HG03196 (cell line): ENCODE measurements at regions not wholly inside any gene's neighbourhood (a gene's known extent, or its start where the extent isn't known, plus 50 kb on each side); places are given as distances from the start of the nearest gene placed in this dataset.
A peak's percentile ranks its signal among the peaks of the same experiment; 100 is the strongest.

Experiments
- ATAC-seq: cut with Tn5 transposase; IDR thresholded peaks from one replicate; pipeline ENCODE4 v1.9.1; 2021; ENCODE audit not compliant: unreplicated experiment

- ATAC-seq, result no peak
Measured at GRCh38 chr12:4223273-4223845, 50.2 kb upstream of the CCND2 start.

- no peak for ATAC-seq
Measured at GRCh38 chr12:4221258-4221620, 52.3 kb upstream of the CCND2 start.

GRCh38 chr12:4220536-4221257 is 52.9 kb upstream of the CCND2 start:
- ATAC-seq, result no peak

- no peak for ATAC-seq
Measured at GRCh38 chr12:4217091-4217490, 56.5 kb upstream of the CCND2 start.

- ATAC-seq, result peak; percentile 13
Measured at GRCh38 chr12:4216187-4216927, 57.2 kb upstream of the CCND2 start.

GRCh38 chr12:4215229-4216186 is 58.1 kb upstream of the CCND2 start:
- ATAC-seq, result peak; percentile 66

- no peak for ATAC-seq
Measured at GRCh38 chr12:4214877-4215228, 58.7 kb upstream of the CCND2 start.

- ATAC-seq, result no peak
Measured at GRCh38 chr12:4213471-4213870, 60.1 kb upstream of the CCND2 start.

- no peak for ATAC-seq
Measured at GRCh38 chr12:4212845-4213244, 60.7 kb upstream of the CCND2 start.

GRCh38 chr12:4211372-4211771 is 62.2 kb upstream of the CCND2 start:
- ATAC-seq, result no peak

GRCh38 chr12:4210183-4210582 is 63.4 kb upstream of the CCND2 start:
- ATAC-seq, result no peak

GRCh38 chr12:4206470-4206869 is 67.1 kb upstream of the CCND2 start:
- no peak for ATAC-seq

GRCh38 chr12:4203772-4204376 is 69.7 kb upstream of the CCND2 start:
- ATAC-seq, result no peak

GRCh38 chr12:4202918-4203317 is 70.6 kb upstream of the CCND2 start:
- ATAC-seq, result no peak

GRCh38 chr12:4202487-4202886 is 71.1 kb upstream of the CCND2 start:
- ATAC-seq, result no peak

GRCh38 chr12:4201333-4202100 is 72.0 kb upstream of the CCND2 start:
- ATAC-seq, result no peak

GRCh38 chr12:4197922-4198763 is 75.4 kb upstream of the CCND2 start:
- no peak for ATAC-seq

GRCh38 chr12:4196805-4197420 is 76.6 kb upstream of the CCND2 start:
- no peak for ATAC-seq

GRCh38 chr12:4194668-4195067 is 78.9 kb upstream of the CCND2 start:
- no peak for ATAC-seq
